AG09319 (cell line): ENCODE measurements at regions not wholly inside any gene's neighbourhood (a gene's known extent, or its start where the extent isn't known, plus 50 kb on each side); places are given as distances from the start of the nearest gene placed in this dataset.

Source experiments
- DNase-seq: peaks from one replicate; pipeline ENCODE4 v3.0.0-alpha.2; 2010; ENCODE audit warnings: low read depth; ENCODE audit errors: extremely low read depth
- CTCF ChIP-seq: IDR thresholded peaks from 2 replicates; pipeline ENCODE4 v1.5.1; 2011; ENCODE audit warnings: low read depth, mild to moderate bottlenecking, inconsistent platforms, low read length, moderate library complexity

DNA sequence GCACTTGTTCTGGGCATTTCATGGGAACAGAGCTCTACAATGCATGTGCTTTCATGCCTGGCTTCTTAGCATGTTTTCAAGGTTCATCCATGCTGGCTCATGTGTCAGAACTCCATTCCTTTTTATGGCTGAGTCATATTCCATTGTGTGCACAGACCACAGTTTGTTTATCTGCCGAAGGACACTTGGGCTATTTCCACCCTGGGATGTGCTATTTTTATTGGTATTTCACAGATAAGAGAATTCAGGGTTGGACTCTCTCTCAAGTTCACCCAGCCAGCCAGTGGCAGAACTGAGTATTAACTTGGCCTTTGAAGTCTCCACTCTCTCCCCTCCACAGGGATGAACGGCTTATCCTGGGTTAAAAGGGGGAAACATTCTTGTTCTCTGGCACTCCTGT lies 190.7 kb upstream of the GPR26 start:
- no peak for TF ChIP-seq CTCF

GRCh38 chr10:123478116-123478515 lies 188.0 kb upstream of the GPR26 start:
- TF ChIP-seq CTCF = no peak
- no peak for DNase-seq

More for the DNA sequence above, 190.7 kb upstream of the GPR26 start:
- DNase-seq = no peak

DNA sequence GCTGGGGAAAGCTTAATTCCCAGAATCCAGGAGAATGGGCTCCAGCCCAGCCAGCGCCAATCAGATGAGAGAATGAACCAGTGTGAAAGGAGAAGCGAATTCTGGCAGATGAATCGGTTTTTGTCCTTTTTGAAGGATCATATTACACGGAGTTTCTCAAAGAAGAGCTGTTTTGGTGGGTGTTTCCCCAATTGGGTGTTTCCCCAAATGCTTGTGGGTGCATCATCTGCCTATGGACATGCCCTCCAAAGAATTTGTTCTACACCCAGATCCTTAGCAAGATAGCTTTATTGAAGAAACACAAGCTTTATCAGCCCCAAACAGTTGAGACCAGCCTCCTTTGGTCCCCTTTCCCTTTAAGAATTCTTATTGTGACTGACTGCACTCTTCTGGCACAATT lies 186.5 kb upstream of the GPR26 start:
- no peak for TF ChIP-seq CTCF
- no peak for DNase-seq

DNA sequence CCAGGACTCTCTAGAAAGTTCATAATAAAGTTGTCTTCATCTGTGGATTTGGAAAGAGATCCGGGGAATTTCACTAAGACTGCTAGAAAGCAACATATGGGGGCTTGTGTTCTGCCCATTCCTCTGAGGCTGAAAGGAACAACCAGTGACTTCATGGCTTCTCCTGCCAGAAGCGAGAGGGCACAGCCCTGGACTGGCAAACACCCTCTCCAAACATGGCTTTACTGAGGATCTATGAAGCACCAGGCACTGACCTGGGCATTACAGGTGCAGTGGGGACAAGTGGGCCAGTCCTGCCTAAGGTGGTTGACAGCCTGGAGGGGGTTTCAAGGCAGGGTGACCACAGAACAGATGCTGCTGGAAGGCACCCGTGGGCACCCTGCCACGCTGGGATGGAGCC lies 185.8 kb upstream of the GPR26 start:
- no peak for DNase-seq
- no peak for TF ChIP-seq CTCF

GRCh38 chr10:123480845-123481244 lies 185.3 kb upstream of the GPR26 start:
- no peak for DNase-seq
- no peak for TF ChIP-seq CTCF

DNA sequence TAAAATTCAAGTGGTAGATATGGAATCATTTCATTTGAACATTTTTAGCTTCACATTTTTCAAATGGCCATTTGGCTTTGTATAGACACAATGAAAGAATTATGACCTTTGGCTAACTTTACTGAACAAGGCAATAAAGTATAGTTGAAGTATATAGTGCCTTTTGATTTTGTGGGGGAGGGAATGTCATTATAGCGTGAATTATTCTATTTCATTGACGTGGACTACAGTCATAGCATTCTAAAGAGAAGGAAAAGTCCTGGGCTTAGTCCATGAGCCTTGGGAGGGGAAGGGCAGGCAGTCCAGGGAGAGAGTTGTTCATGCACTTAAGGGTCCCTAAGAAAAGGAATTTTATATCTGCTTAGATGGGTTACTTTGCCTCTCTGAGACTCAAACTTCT lies 181.4 kb upstream of the GPR26 start:
- no peak for TF ChIP-seq CTCF
- DNase-seq = no peak

- no peak for DNase-seq
- no peak for TF ChIP-seq CTCF
Measured at GRCh38 chr10:123485341-123485960, 180.7 kb upstream of the GPR26 start.
